Calu3 (cell line): ENCODE measurements at regions not wholly inside any gene's neighbourhood (a gene's known extent, or its start where the extent isn't known, plus 50 kb on each side); places are given as distances from the start of the nearest gene placed in this dataset.

Experiments used
- BruUV-seq: library from RNA; stranded (reverse); fragments of 400-500 nt; replicated peaks from 2 replicates; lab custom pipeline; 2021; lab: Mats Ljungman, UMichigan
- CTCF ChIA-PET: fragments of 300-600 bp; sonication (Branson Sonifier 250); formaldehyde crosslinking; loops from one replicate; lab custom pipeline; 2022; ENCODE audit warnings: antibody characterized with exemption; lab: Charles Lee
- DNase-seq: peaks from one replicate; pipeline ENCODE4 v3.0.0; 2022
- H3K27ac Mint-ChIP-seq: one replicate; pipeline ENCODE4 v1.8.0; 2022; ENCODE audit warnings: mixed read lengths; ENCODE audit not compliant: unreplicated experiment
- H3K27me3 Mint-ChIP-seq: one replicate; pipeline ENCODE4 v1.8.0; 2022; ENCODE audit warnings: mixed read lengths; ENCODE audit not compliant: unreplicated experiment
- H3K36me3 Mint-ChIP-seq: one replicate; pipeline ENCODE4 v1.8.0; 2022; ENCODE audit warnings: mild to moderate bottlenecking, moderate library complexity, mixed read lengths; ENCODE audit not compliant: insufficient read depth, unreplicated experiment
- H3K4me1 Mint-ChIP-seq: one replicate; pipeline ENCODE4 v1.8.0; 2022; ENCODE audit warnings: mild to moderate bottlenecking, low read depth, mixed read lengths; ENCODE audit not compliant: unreplicated experiment
- H3K4me3 Mint-ChIP-seq: one replicate; pipeline ENCODE4 v1.8.0; 2022; ENCODE audit warnings: mild to moderate bottlenecking, low read depth, moderate library complexity, mixed read lengths; ENCODE audit not compliant: unreplicated experiment
- H3K9me3 Mint-ChIP-seq: one replicate; pipeline ENCODE4 v1.8.0; 2022; ENCODE audit warnings: low read depth, mixed read lengths; ENCODE audit not compliant: unreplicated experiment
- CTCF ChIP-seq: fragments of 200-600 bp; IDR thresholded peaks from one replicate; pipeline ENCODE4 v1.8.0; 2022; ENCODE audit warnings: antibody characterized with exemption; ENCODE audit not compliant: unreplicated experiment
- intact Hi-C: fragments of 100-400 bp; cut with micrococcal nuclease; formaldehyde crosslinking; loops from one replicate; pipeline ENCODE4 v1.10.0; 2022; ENCODE audit not compliant: unreplicated experiment

- no peaks in the 10 kb centered on the region for H3K27me3 Mint-ChIP-seq
- H3K36me3 Mint-ChIP-seq: no peaks in the 10 kb centered on the region
- intact Hi-C loops: no loop called here
- no peak for DNase-seq
- no peak overlapping the region for H3K4me3 Mint-ChIP-seq
- H3K4me1 Mint-ChIP-seq: no peaks in the 10 kb centered on the region
- no peak for TF ChIP-seq CTCF
- H3K27ac Mint-ChIP-seq: no peak overlapping the region
- peaks cover 2% of the 10 kb centered on the region for H3K9me3 Mint-ChIP-seq
- CTCF ChIA-PET: no interaction called here
- BruUV-seq: no TSS peak
Measured at GRCh38 chr1:232193451-232193783, 436.5 kb downstream of the SIPA1L2 start.

GRCh38 chr1:232192781-232193450 lies 437.0 kb downstream of the SIPA1L2 start:
- no peaks in the 10 kb centered on the region for H3K4me1 Mint-ChIP-seq
- H3K27ac Mint-ChIP-seq: no peak overlapping the region
- TF ChIP-seq CTCF: no peak
- CTCF ChIA-PET: no interaction called here
- no TSS peak for BruUV-seq
- H3K36me3 Mint-ChIP-seq: no peaks in the 10 kb centered on the region
- no peak for DNase-seq
- intact Hi-C loops: no loop called here
- peaks cover 2% of the 10 kb centered on the region for H3K9me3 Mint-ChIP-seq
- H3K4me3 Mint-ChIP-seq: no peak overlapping the region
- H3K27me3 Mint-ChIP-seq: no peaks in the 10 kb centered on the region

GRCh38 chr1:232191560-232191959 lies 438.4 kb downstream of the SIPA1L2 start:
- no TSS peak for BruUV-seq
- no peak overlapping the region for H3K27ac Mint-ChIP-seq
- no peaks in the 10 kb centered on the region for H3K27me3 Mint-ChIP-seq
- no peaks in the 10 kb centered on the region for H3K4me1 Mint-ChIP-seq
- no peak overlapping the region for H3K4me3 Mint-ChIP-seq
- CTCF ChIA-PET: no interaction called here
- no peaks in the 10 kb centered on the region for H3K36me3 Mint-ChIP-seq
- TF ChIP-seq CTCF: no peak
- intact Hi-C loops: no loop called here
- H3K9me3 Mint-ChIP-seq: peaks cover 5% of the 10 kb centered on the region
- DNase-seq: no peak

GRCh38 chr1:232188318-232188717 lies 441.6 kb downstream of the SIPA1L2 start:
- Mint-ChIP-seq H3K27ac (no peak overlapping the region), H3K4me3 (no peak overlapping the region), H3K36me3 (no peaks in the 10 kb centered on the region), H3K9me3 (peaks cover 3% of the 10 kb centered on the region), H3K27me3 (no peaks in the 10 kb centered on the region), H3K4me1 (no peaks in the 10 kb centered on the region)
- intact Hi-C loops: no loop called here
- no peak for DNase-seq
- CTCF ChIA-PET: no interaction called here
- no TSS peak for BruUV-seq
- no peak for TF ChIP-seq CTCF
